Heart left ventricle (tissue), 13 donors: ENCODE measurements at regions not wholly inside any gene's neighbourhood (a gene's known extent, or its start where the extent isn't known, plus 50 kb on each side); places are given as distances from the start of the nearest gene placed in this dataset.
"Not testable (repeated sequence)": the region's sequence is repeated elsewhere in the genome, so short reads cannot be mapped to it uniquely, and the experiment has no call there.

Experiments used
- POLR2A ChIP-seq, 2 donors: fragments of 450-650 bp; IDR thresholded peaks; one replicate each; pipeline ENCODE4 v1.6.1; 2017; ENCODE audit warnings: antibody characterized with exemption in 2 of 2, mild to moderate bottlenecking in 2 of 2, moderate library complexity in 2 of 2
- TF ChIP-seq, protein P1 (sequence below), 12 donors: fragments of 200-600 bp; sonication (generic) in 4 of 12; IDR thresholded peaks; one replicate each; pipeline versions ENCODE4 v1.5.0 to v1.8.0; 2018 to 2022; ENCODE audit warnings: antibody characterized with exemption in 12 of 12, mild to moderate bottlenecking in 5 of 12
- donor health status: ischemic (EF 13 %, LVEDD 7.1; RV severe dilation, severe dysfunction).
- donor health status: DM: no; HTN: yes; CAD: no.
- donor health status: DM: no; HTN: no; CAD: no.
- donor health status: ischemic (EF 25% LVEDD 6.9; RV normal size, moderate dysfunction).
- donor health status: ischemic (EF 25% LVEDD 5.7; RV mildly dilated, moderate dysfunction).
- donor health status: ischemic (EF 35%, LVEDD 5.7; RV mildly dilated, moderate dysfunction).
- donor health status: nonischemic (EF 11% LVEDD 7.7; RV severe dilation, severe dysfunction).
- donor health status: DM: yes; HTN: yes; CAD: no.
- donor health status: PGD.
- donor health status: ischemic (EF 29% LVEDD 5.4; RV normal size, mild dysfunction).
- donor health status: nonischemic (EF 23%, LVEDD 6.1; RV moderate dilation, normal function).

DNA sequence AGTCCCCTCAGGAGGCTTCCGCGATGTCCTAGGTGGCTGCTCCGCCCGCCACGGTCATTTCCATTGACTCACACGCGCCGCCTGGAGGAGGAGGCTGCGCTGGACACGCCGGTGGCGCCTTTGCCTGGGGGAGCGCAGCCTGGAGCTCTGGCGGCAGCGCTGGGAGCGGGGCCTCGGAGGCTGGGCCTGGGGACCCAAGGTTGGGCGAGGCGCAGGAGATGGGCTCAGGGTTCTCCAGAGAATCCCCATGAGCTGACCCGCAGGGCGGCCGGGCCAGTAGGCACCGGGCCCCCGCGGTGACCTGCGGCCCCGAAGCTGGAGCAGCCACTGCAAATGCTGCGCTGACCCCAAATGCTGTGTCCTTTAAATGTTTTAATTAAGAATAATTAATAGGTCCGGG, 132.1 kb downstream of the POTEM start:
- TF ChIP-seq, protein P1, sequence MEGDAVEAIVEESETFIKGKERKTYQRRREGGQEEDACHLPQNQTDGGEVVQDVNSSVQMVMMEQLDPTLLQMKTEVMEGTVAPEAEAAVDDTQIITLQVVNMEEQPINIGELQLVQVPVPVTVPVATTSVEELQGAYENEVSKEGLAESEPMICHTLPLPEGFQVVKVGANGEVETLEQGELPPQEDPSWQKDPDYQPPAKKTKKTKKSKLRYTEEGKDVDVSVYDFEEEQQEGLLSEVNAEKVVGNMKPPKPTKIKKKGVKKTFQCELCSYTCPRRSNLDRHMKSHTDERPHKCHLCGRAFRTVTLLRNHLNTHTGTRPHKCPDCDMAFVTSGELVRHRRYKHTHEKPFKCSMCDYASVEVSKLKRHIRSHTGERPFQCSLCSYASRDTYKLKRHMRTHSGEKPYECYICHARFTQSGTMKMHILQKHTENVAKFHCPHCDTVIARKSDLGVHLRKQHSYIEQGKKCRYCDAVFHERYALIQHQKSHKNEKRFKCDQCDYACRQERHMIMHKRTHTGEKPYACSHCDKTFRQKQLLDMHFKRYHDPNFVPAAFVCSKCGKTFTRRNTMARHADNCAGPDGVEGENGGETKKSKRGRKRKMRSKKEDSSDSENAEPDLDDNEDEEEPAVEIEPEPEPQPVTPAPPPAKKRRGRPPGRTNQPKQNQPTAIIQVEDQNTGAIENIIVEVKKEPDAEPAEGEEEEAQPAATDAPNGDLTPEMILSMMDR (IDR thresholded peaks at IDR 0.05), result not testable (repeated sequence)
- not testable (repeated sequence) for TF ChIP-seq POLR2A (IDR thresholded peaks at IDR 0.05)
